ENCODE measurements at regions not wholly inside any gene's neighbourhood (a gene's known extent, or its start where the extent isn't known, plus 50 kb on each side); places are given as distances from the start of the nearest gene placed in this dataset.
"Not testable (repeated sequence)": the region's sequence is repeated elsewhere in the genome, so short reads cannot be mapped to it uniquely, and the experiment has no call there.

DNA sequence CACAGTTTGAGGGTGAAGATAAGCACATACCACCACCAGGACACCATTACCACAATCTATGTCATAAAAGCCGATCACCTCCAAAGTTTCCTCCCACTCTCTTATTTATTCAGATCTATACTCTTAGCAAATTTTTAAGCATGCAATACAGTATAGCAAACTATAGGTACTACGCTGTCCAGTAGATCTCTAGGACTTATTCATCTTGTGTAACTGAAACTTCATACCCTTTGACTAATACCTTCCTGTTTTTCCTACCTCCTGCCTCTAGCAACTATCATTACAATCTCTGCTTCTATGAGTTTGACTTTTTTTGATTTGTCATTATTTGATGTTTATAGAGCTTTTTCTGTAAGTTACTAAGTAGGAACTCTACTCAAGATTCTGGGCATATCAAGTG is 84.5 kb upstream of the MANSC4 start:
- DNase-seq (ENCODE audit: low read depth, low spot score): no peak

DNA sequence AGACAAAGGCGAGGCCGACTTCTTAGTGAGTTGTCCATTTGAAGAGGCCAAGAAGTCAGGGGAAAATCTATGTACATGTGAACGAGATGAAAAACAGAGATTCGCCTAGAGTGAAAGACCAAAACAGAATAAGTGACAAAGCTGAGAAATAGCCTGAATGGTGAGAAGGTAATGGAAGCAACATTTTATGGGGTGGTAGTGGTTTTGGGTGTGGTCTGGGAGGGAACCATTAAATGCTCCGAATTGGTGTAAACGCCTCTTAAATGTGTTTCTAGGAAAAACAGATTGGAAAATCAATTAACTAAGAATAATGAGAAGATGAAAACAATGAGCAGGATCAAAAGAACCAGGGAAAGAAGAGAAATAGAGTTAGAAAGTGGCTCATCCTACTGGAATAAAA is 83.8 kb upstream of the MANSC4 start:
- DNase-seq (ENCODE audit: low read depth, low spot score): no peak

DNA sequence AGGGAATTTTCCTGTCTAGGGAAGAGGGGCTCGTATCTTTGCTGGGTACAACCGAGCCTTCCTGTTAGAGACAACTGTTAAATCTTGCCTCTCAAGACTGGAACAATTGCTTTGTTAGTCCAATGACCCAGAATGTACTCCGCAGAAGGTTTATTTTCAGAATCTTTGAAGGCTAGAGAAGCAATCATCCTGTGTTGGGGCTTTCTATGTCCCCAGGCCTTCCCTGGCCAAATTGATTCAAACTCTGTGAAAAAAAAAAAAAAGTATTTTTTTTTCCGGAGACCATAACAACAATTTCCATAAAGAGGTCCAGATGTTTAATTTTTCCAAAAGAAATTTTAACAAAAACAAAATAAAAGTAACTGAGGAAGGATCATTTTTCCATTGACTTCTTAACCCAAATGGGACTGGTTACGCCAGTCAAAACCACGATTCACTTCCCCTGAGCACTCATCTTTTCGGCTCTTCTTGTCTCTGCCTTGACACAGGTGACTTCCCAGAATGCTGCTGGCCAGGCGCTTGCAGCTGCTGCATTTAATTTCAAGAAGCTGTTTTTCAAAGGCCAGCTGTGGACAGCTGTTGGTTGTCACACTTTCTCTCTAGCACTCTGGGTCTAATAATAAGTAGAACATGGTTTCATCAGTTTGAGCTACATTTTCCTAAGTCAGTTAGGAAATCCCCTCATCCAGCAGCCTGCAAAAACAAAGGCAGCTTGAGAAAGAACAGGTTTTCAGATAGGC is 81.6 kb upstream of the MANSC4 start:
- no peak for DNase-seq (ENCODE audit: low read depth, low spot score)

DNA sequence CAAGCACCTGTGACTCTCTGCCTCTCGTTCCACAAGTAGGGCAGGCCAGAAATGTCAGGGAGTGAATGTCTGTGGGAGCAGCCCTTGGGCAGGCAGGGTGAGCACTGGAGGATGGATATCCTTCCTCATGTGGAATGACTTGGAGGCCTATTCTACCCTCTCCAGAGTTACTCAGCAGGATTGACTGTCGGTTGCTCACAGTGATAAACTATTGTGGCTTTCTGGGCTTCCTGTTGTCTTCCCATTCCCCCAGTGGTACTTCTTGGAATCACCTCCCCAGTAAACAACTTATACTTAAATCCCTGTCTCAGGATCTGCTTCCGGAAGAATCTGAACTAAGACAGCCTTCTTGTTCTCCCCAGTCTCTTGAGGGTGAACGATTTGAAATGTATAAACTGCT is 79.6 kb upstream of the MANSC4 start:
- DNase-seq (ENCODE audit: low read depth, low spot score): no peak

DNA sequence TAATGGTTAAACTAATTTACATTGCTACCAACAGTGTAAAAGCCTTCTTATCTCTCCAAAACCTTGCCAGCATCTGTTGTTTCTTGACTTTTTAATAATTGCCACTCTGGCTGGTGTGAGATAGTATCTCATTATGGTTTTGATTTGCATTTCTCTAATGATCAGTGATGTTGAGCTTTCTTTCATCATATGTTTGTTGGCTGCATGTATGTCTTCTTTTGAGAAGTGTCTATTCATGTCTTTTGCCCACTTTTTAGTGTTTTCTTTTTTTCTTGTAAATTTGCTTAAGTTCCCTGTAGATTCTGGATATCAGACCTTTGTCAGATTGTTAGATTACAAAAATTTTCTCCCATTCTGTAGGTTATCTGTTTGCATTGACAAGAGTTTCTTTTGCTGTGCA is 77.0 kb upstream of the MANSC4 start:
- not testable (repeated sequence) for DNase-seq (ENCODE audit: low read depth, low spot score)

DNA sequence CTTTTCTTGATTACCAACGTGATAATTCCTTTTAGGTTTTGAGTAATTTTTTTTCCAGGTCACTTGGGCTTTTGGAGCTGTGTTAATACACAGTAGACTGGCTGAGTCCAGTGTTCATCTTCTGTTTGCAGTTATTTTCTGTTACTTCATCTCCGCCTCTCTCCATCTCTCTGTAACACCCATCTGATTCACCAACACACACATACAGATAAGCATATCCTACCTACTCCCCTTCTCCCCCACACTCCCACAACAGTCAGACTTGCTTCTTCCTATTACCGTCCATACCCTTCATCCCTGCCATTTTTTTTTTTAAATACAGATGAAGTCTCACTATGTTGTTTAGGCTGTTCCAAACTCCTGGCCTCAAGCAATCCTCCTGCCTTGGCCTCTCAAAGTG is 72.7 kb upstream of the MANSC4 start:
- no peak for DNase-seq (ENCODE audit: low read depth, low spot score)

All from smooth muscle cell of the brain vasculature (primary cell).